ENCODE measurements at regions not wholly inside any gene's neighbourhood (a gene's known extent, or its start where the extent isn't known, plus 50 kb on each side); places are given as distances from the start of the nearest gene placed in this dataset.

- Histone ChIP-seq H2AK5ac (ENCODE audit: low read length, severe bottlenecking) (no peak overlapping the region), H3K27me3 (ENCODE audit: control insufficient read depth in 1 of 2, insufficient read depth in 1 of 2, low read length in 2 of 2) (no peaks in the 10 kb centered on the region), H3K9ac (ENCODE audit: low read length) (no peak overlapping the region), H3K14ac (ENCODE audit: low read length in 2 of 2) (no peak overlapping the region), H3K18ac (ENCODE audit: low read depth in 1 of 2, low read length in 2 of 2) (no peak overlapping the region), H3K4me2 (ENCODE audit: low read length, poor library complexity, severe bottlenecking) (no peak overlapping the region), H3K23ac (ENCODE audit: low read length in 2 of 2) (no peak overlapping the region), H3K4me1 (ENCODE audit: control insufficient read depth, insufficient read depth, low read depth, low read length) (no peaks in the 10 kb centered on the region), H3K9me3 (ENCODE audit: control insufficient read depth, low read length) (peaks cover 9% of the 10 kb centered on the region), H3K79me1 (replicated peaks; ENCODE audit: low read length, poor library complexity, severe bottlenecking) (no peaks in the 10 kb centered on the region), H3K36me3 (ENCODE audit: control insufficient read depth in 1 of 2, insufficient read depth in 2 of 2, low read depth in 1 of 2, low read length in 2 of 2) (no peaks in the 10 kb centered on the region), H2BK12ac (ENCODE audit: low read length in 2 of 2) (no peak overlapping the region), H4K8ac (ENCODE audit: low read length) (no peak overlapping the region), H3K4ac (ENCODE audit: low read depth in 1 of 2, low read length in 2 of 2) (no peak overlapping the region), H2BK120ac (ENCODE audit: low read depth, low read length) (no peak overlapping the region), H2BK15ac (ENCODE audit: low read depth, poor library complexity, severe bottlenecking) (no peak overlapping the region), H2AFZ (ENCODE audit: low read depth, low read length) (no peak overlapping the region), H3K4me3 (ENCODE audit: insufficient read depth in 1 of 2, low read depth in 1 of 2, low read length in 2 of 2) (no peak overlapping the region), H4K91ac (ENCODE audit: low read length) (no peak overlapping the region), H2BK5ac (ENCODE audit: low read depth, low read length, poor library complexity, severe bottlenecking) (no peak overlapping the region), H3K27ac (ENCODE audit: low read length, poor library complexity, severe bottlenecking) (no peak overlapping the region)
- 75% methylated on average over 4 of the region's 5 CpGs for WGBS
- no peak for DNase-seq
Observed at GRCh38 chr14:82626156-82627066, 1092.8 kb upstream of the SEL1L start.

GRCh38 chr14:82635915-82636314 lies 1102.3 kb upstream of the SEL1L start:
- Histone ChIP-seq H2AFZ (ENCODE audit: low read depth, low read length) (no peak overlapping the region), H3K4me1 (ENCODE audit: control insufficient read depth, insufficient read depth, low read depth, low read length) (no peaks in the 10 kb centered on the region), H3K18ac (ENCODE audit: low read depth in 1 of 2, low read length in 2 of 2) (no peak overlapping the region), H2BK15ac (ENCODE audit: low read depth, poor library complexity, severe bottlenecking) (no peak overlapping the region), H3K9ac (ENCODE audit: low read length) (no peak overlapping the region), H3K79me1 (replicated peaks; ENCODE audit: low read length, poor library complexity, severe bottlenecking) (no peaks in the 10 kb centered on the region), H3K9me3 (ENCODE audit: control insufficient read depth, low read length) (peaks cover 5% of the 10 kb centered on the region), H2BK12ac (ENCODE audit: low read length in 2 of 2) (no peak overlapping the region), H4K8ac (ENCODE audit: low read length) (no peak overlapping the region), H3K27ac (ENCODE audit: low read length, poor library complexity, severe bottlenecking) (no peak overlapping the region), H3K36me3 (ENCODE audit: control insufficient read depth in 1 of 2, insufficient read depth in 2 of 2, low read depth in 1 of 2, low read length in 2 of 2) (no peaks in the 10 kb centered on the region), H3K27me3 (ENCODE audit: control insufficient read depth in 1 of 2, insufficient read depth in 1 of 2, low read length in 2 of 2) (no peaks in the 10 kb centered on the region), H2BK120ac (ENCODE audit: low read depth, low read length) (no peak overlapping the region), H3K23ac (ENCODE audit: low read length in 2 of 2) (no peak overlapping the region), H2AK5ac (ENCODE audit: low read length, severe bottlenecking) (no peak overlapping the region), H3K4me2 (ENCODE audit: low read length, poor library complexity, severe bottlenecking) (no peak overlapping the region), H4K91ac (ENCODE audit: low read length) (no peak overlapping the region), H3K4ac (ENCODE audit: low read depth in 1 of 2, low read length in 2 of 2) (no peak overlapping the region), H3K14ac (ENCODE audit: low read length in 2 of 2) (no peak overlapping the region), H2BK5ac (ENCODE audit: low read depth, low read length, poor library complexity, severe bottlenecking) (no peak overlapping the region), H3K4me3 (ENCODE audit: insufficient read depth in 1 of 2, low read depth in 1 of 2, low read length in 2 of 2) (no peak overlapping the region)
- no peak for DNase-seq

GRCh38 chr14:82636426-82636825 lies 1102.8 kb upstream of the SEL1L start:
- no peak overlapping the region for H3K23ac ChIP-seq (ENCODE audit: low read length in 2 of 2)
- H3K4me2 ChIP-seq (ENCODE audit: low read length, poor library complexity, severe bottlenecking), result no peak overlapping the region
- H4K8ac ChIP-seq (ENCODE audit: low read length), result no peak overlapping the region
- H2BK5ac ChIP-seq (ENCODE audit: low read depth, low read length, poor library complexity, severe bottlenecking), result no peak overlapping the region
- H2BK120ac ChIP-seq (ENCODE audit: low read depth, low read length), result no peak overlapping the region
- H3K36me3 ChIP-seq (ENCODE audit: control insufficient read depth in 1 of 2, insufficient read depth in 2 of 2, low read depth in 1 of 2, low read length in 2 of 2), result no peaks in the 10 kb centered on the region
- no peaks in the 10 kb centered on the region for H3K27me3 ChIP-seq (ENCODE audit: control insufficient read depth in 1 of 2, insufficient read depth in 1 of 2, low read length in 2 of 2)
- no peak overlapping the region for H3K27ac ChIP-seq (ENCODE audit: low read length, poor library complexity, severe bottlenecking)
- H2AFZ ChIP-seq (ENCODE audit: low read depth, low read length), result no peak overlapping the region
- no peak overlapping the region for H4K91ac ChIP-seq (ENCODE audit: low read length)
- no peak overlapping the region for H3K9ac ChIP-seq (ENCODE audit: low read length)
- no peak overlapping the region for H3K4me3 ChIP-seq (ENCODE audit: insufficient read depth in 1 of 2, low read depth in 1 of 2, low read length in 2 of 2)
- DNase-seq, result no peak
- no peak overlapping the region for H3K18ac ChIP-seq (ENCODE audit: low read depth in 1 of 2, low read length in 2 of 2)
- H3K4me1 ChIP-seq (ENCODE audit: control insufficient read depth, insufficient read depth, low read depth, low read length), result no peaks in the 10 kb centered on the region
- H3K14ac ChIP-seq (ENCODE audit: low read length in 2 of 2), result no peak overlapping the region
- no peak overlapping the region for H2AK5ac ChIP-seq (ENCODE audit: low read length, severe bottlenecking)
- no peak overlapping the region for H3K4ac ChIP-seq (ENCODE audit: low read depth in 1 of 2, low read length in 2 of 2)
- no peaks in the 10 kb centered on the region for H3K9me3 ChIP-seq (ENCODE audit: control insufficient read depth, low read length)
- no peak overlapping the region for H2BK15ac ChIP-seq (ENCODE audit: low read depth, poor library complexity, severe bottlenecking)
- no peak overlapping the region for H2BK12ac ChIP-seq (ENCODE audit: low read length in 2 of 2)
- H3K79me1 ChIP-seq (replicated peaks; ENCODE audit: low read length, poor library complexity, severe bottlenecking), result no peaks in the 10 kb centered on the region

- H2BK12ac ChIP-seq (ENCODE audit: low read length in 2 of 2), result no peak overlapping the region
- no peak overlapping the region for H3K4me3 ChIP-seq (ENCODE audit: insufficient read depth in 1 of 2, low read depth in 1 of 2, low read length in 2 of 2)
- H3K4me2 ChIP-seq (ENCODE audit: low read length, poor library complexity, severe bottlenecking), result no peak overlapping the region
- no peak overlapping the region for H3K14ac ChIP-seq (ENCODE audit: low read length in 2 of 2)
- H2BK5ac ChIP-seq (ENCODE audit: low read depth, low read length, poor library complexity, severe bottlenecking), result no peak overlapping the region
- no peak overlapping the region for H3K9ac ChIP-seq (ENCODE audit: low read length)
- no peaks in the 10 kb centered on the region for H3K27me3 ChIP-seq (ENCODE audit: control insufficient read depth in 1 of 2, insufficient read depth in 1 of 2, low read length in 2 of 2)
- no peak overlapping the region for H3K18ac ChIP-seq (ENCODE audit: low read depth in 1 of 2, low read length in 2 of 2)
- H2BK15ac ChIP-seq (ENCODE audit: low read depth, poor library complexity, severe bottlenecking), result no peak overlapping the region
- H4K91ac ChIP-seq (ENCODE audit: low read length), result no peak overlapping the region
- no peak overlapping the region for H2BK120ac ChIP-seq (ENCODE audit: low read depth, low read length)
- no peak for DNase-seq
- no peaks in the 10 kb centered on the region for H3K79me1 ChIP-seq (replicated peaks; ENCODE audit: low read length, poor library complexity, severe bottlenecking)
- H3K9me3 ChIP-seq (ENCODE audit: control insufficient read depth, low read length), result no peaks in the 10 kb centered on the region
- H2AFZ ChIP-seq (ENCODE audit: low read depth, low read length), result no peak overlapping the region
- no peak overlapping the region for H3K27ac ChIP-seq (ENCODE audit: low read length, poor library complexity, severe bottlenecking)
- H3K36me3 ChIP-seq (ENCODE audit: control insufficient read depth in 1 of 2, insufficient read depth in 2 of 2, low read depth in 1 of 2, low read length in 2 of 2), result no peaks in the 10 kb centered on the region
- no peak overlapping the region for H4K8ac ChIP-seq (ENCODE audit: low read length)
- WGBS, result no CpG with 5 or more reads among the region's 1 CpG
- no peak overlapping the region for H3K23ac ChIP-seq (ENCODE audit: low read length in 2 of 2)
- no peak overlapping the region for H3K4ac ChIP-seq (ENCODE audit: low read depth in 1 of 2, low read length in 2 of 2)
- no peak overlapping the region for H2AK5ac ChIP-seq (ENCODE audit: low read length, severe bottlenecking)
- no peaks in the 10 kb centered on the region for H3K4me1 ChIP-seq (ENCODE audit: control insufficient read depth, insufficient read depth, low read depth, low read length)
Observed at GRCh38 chr14:82641050-82641540, 1107.4 kb upstream of the SEL1L start.
